ENCODE measurements at regions not wholly inside any gene's neighbourhood (a gene's known extent, or its start where the extent isn't known, plus 50 kb on each side); places are given as distances from the start of the nearest gene placed in this dataset.

GRCh38 chr2:125172181-125172580 lies 1147.1 kb downstream of the CNTNAP5 start:
- peaks cover 1% of the 10 kb centered on the region for H3K27me3 Mint-ChIP-seq (ENCODE audit: low read depth)
- no peaks in the 10 kb centered on the region for H3K4me1 Mint-ChIP-seq
- H3K36me3 Mint-ChIP-seq: no peaks in the 10 kb centered on the region
- no peak overlapping the region for H3K4me3 Mint-ChIP-seq
- H3K9me3 Mint-ChIP-seq: peaks cover 19% of the 10 kb centered on the region
- H3K27ac Mint-ChIP-seq: no peak overlapping the region
- no peak for TF ChIP-seq CTCF (IDR thresholded peaks at IDR 0.05; ENCODE audit: unreplicated experiment)
- no peak for DNase-seq (ENCODE audit: low spot score in 2 of 2, unreplicated experiment in 2 of 2)

- Mint-ChIP-seq H3K4me3 (no peak overlapping the region), H3K9me3 (peaks cover 19% of the 10 kb centered on the region), H3K27ac (no peak overlapping the region), H3K27me3 (ENCODE audit: low read depth) (peaks cover 1% of the 10 kb centered on the region), H3K36me3 (no peaks in the 10 kb centered on the region), H3K4me1 (no peaks in the 10 kb centered on the region)
- no peak for TF ChIP-seq CTCF (IDR thresholded peaks at IDR 0.05; ENCODE audit: unreplicated experiment)
- DNase-seq (ENCODE audit: low spot score in 2 of 2, unreplicated experiment in 2 of 2): no peak
Measured at GRCh38 chr2:125175415-125175814, 1150.3 kb downstream of the CNTNAP5 start.

GRCh38 chr2:125185691-125186270 lies 1160.7 kb downstream of the CNTNAP5 start:
- TF ChIP-seq CTCF (IDR thresholded peaks at IDR 0.05; ENCODE audit: unreplicated experiment): no peak
- Mint-ChIP-seq H3K27ac (no peak overlapping the region), H3K36me3 (no peaks in the 10 kb centered on the region), H3K4me1 (no peaks in the 10 kb centered on the region), H3K27me3 (ENCODE audit: low read depth) (no peaks in the 10 kb centered on the region), H3K4me3 (no peak overlapping the region), H3K9me3 (no peaks in the 10 kb centered on the region)
- no peak for DNase-seq (ENCODE audit: low spot score in 2 of 2, unreplicated experiment in 2 of 2)

GRCh38 chr2:125207431-125207830 lies 1182.3 kb downstream of the CNTNAP5 start:
- no peak for DNase-seq (ENCODE audit: low spot score in 2 of 2, unreplicated experiment in 2 of 2)
- no peaks in the 10 kb centered on the region for H3K36me3 Mint-ChIP-seq
- peaks cover 13% of the 10 kb centered on the region for H3K9me3 Mint-ChIP-seq
- H3K4me1 Mint-ChIP-seq: peaks cover 11% of the 10 kb centered on the region
- no peak for TF ChIP-seq CTCF (IDR thresholded peaks at IDR 0.05; ENCODE audit: unreplicated experiment)
- H3K27ac Mint-ChIP-seq: no peak overlapping the region
- no peaks in the 10 kb centered on the region for H3K27me3 Mint-ChIP-seq (ENCODE audit: low read depth)
- no peak overlapping the region for H3K4me3 Mint-ChIP-seq

- no peak overlapping the region for H3K27ac Mint-ChIP-seq
- TF ChIP-seq CTCF (IDR thresholded peaks at IDR 0.05; ENCODE audit: unreplicated experiment): no peak
- H3K4me1 Mint-ChIP-seq: no peaks in the 10 kb centered on the region
- H3K4me3 Mint-ChIP-seq: no peak overlapping the region
- no peak for DNase-seq (ENCODE audit: low spot score in 2 of 2, unreplicated experiment in 2 of 2)
- no peaks in the 10 kb centered on the region for H3K27me3 Mint-ChIP-seq (ENCODE audit: low read depth)
- no peaks in the 10 kb centered on the region for H3K36me3 Mint-ChIP-seq
- peaks cover 60% of the 10 kb centered on the region for H3K9me3 Mint-ChIP-seq
Measured at GRCh38 chr2:125216321-125216720, 1191.2 kb downstream of the CNTNAP5 start.

- Mint-ChIP-seq H3K4me3 (no peak overlapping the region), H3K4me1 (no peaks in the 10 kb centered on the region), H3K27me3 (ENCODE audit: low read depth) (no peaks in the 10 kb centered on the region), H3K27ac (no peak overlapping the region), H3K9me3 (peaks cover 37% of the 10 kb centered on the region), H3K36me3 (no peaks in the 10 kb centered on the region)
- no peak for DNase-seq (ENCODE audit: low spot score in 2 of 2, unreplicated experiment in 2 of 2)
- TF ChIP-seq CTCF (IDR thresholded peaks at IDR 0.05; ENCODE audit: unreplicated experiment): no peak
Measured at GRCh38 chr2:125224188-125224587, 1199.1 kb downstream of the CNTNAP5 start.
